ENCODE measurements at regions not wholly inside any gene's neighbourhood (a gene's known extent, or its start where the extent isn't known, plus 50 kb on each side); places are given as distances from the start of the nearest gene placed in this dataset.

DNA sequence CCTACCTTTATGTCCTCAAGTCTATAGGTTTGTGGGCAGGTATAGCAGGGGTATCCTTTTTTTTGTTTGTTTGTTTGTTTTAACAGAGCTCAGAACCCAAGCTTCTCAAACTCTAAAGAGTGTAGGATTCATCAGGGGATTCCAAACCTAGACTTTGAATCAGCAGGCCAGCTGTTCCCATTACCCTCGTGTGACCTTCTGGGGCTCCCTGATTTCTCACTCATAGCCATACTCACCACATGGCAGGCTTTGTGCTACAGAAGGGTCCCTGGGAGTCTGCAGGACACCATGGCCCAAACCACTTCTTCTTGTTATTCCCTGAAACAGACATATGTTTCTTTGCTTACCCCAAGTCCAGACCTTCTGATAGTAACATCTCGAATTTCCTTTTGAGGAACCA lies 350.8 kb upstream of the TSHZ2 start:
- TF ChIP-seq, protein P1, sequence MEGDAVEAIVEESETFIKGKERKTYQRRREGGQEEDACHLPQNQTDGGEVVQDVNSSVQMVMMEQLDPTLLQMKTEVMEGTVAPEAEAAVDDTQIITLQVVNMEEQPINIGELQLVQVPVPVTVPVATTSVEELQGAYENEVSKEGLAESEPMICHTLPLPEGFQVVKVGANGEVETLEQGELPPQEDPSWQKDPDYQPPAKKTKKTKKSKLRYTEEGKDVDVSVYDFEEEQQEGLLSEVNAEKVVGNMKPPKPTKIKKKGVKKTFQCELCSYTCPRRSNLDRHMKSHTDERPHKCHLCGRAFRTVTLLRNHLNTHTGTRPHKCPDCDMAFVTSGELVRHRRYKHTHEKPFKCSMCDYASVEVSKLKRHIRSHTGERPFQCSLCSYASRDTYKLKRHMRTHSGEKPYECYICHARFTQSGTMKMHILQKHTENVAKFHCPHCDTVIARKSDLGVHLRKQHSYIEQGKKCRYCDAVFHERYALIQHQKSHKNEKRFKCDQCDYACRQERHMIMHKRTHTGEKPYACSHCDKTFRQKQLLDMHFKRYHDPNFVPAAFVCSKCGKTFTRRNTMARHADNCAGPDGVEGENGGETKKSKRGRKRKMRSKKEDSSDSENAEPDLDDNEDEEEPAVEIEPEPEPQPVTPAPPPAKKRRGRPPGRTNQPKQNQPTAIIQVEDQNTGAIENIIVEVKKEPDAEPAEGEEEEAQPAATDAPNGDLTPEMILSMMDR (conservative IDR thresholded peaks at IDR 0.05; ENCODE audit: low read depth, low read length) = no peak
- DNase-seq (ENCODE audit: low read depth) = no peak
- H3K4me3 ChIP-seq (ENCODE audit: low read length) = no peak overlapping the region

DNA sequence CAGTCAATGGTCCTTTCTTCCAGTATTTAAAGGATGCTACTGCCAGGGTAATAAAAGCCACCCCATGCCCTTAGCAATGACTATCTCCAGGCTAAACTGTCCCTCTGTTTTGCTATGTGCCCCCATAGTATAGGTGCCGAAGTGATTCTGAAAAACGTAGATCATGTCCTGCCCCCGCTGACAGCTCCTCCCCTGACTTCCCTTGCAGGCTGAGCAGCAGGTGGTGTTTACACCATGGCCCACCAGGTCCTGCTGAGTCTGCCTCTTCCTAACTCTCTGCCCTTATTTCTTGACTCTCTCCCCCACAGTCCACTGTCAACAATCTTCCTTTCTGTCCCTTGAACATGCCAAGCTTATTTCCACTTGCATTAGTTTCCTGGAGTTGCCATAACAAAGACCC lies 352.5 kb upstream of the TSHZ2 start:
- TF ChIP-seq, protein P1 (conservative IDR thresholded peaks at IDR 0.05; ENCODE audit: low read depth, low read length) = no peak
- no peak overlapping the region for H3K4me3 ChIP-seq (ENCODE audit: low read length)
- DNase-seq (ENCODE audit: low read depth) = no peak

DNA sequence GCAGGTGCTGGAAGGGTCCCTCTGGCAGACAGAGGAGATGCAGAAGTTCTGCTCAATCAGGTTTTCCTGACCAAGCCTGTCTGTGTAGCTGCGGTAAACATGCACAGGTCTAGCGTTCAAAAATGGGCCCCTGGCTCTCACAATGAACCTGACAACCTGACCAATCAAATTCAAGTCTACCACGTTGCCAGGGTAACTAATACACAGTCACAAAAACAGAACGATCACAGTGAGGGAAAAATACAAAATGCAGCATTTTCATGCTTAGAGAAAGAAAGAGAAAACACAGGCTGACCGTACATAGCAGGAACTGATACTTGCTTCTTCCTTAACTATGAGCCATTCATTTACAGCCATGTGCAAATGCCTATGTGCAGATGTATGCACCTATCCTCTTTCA lies 353.1 kb upstream of the TSHZ2 start:
- DNase-seq (ENCODE audit: low read depth) = no peak
- TF ChIP-seq, protein P1 (conservative IDR thresholded peaks at IDR 0.05; ENCODE audit: low read depth, low read length) = no peak
- no peak overlapping the region for H3K4me3 ChIP-seq (ENCODE audit: low read length)

DNA sequence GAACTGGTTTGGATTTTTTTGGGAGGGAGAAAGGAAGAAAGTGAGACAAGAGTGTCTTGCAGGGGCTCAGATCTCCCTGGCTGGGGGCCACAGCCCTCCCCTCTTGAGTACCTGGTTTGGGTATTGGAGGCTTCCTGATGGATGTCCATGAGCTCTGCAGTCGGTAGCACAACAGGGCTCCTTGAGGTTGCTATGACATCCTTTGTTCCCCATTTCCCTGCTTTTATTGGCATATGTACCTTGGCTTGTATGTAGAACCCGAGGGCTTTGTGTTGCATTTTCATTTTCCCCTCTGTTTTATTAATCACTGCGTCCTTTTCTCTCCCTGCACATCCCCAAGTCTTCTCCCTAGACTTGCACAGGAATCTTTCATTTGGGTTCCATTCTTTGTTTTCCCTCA lies 355.5 kb upstream of the TSHZ2 start:
- H3K4me3 ChIP-seq (ENCODE audit: low read length) = no peak overlapping the region
- TF ChIP-seq, protein P1 (conservative IDR thresholded peaks at IDR 0.05; ENCODE audit: low read depth, low read length) = no peak
- DNase-seq (ENCODE audit: low read depth) = no peak

DNA sequence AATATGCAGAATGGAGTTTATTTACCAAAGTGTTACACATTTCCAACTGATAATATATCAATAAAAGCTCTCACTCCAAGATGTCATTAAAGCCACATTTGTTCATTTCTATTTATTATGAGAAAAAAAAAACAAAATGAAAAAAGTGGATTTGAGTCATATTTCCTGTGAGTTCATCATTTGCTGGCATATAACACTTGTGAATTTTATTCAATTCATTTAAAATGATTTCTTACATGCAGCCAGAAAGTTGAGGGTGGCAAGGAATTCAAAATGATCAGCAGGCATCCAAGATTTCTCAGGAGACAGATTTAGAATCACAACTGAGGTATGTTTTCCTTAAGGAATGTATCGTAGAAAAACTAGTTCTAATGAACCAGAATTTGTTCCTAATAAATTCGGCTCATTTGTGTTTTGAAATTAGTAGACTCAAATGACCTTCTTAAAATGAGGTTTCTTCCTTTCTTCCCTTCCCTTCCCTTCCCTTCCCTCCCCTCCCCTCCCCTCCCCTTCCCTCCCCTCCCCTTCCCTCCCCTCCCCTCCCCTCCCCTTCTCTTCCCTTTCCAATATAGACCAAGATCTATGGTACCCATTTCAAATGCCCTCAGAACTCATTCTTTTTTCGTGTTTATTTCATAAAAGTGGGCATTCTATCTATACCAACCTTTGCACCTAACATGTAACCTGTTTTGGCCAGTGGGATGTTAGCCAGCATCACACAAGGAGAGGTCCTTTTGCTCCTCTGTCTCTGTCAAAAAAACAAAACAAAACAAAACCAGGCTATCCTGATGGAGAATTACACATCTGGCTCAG lies 357.9 kb upstream of the TSHZ2 start:
- TF ChIP-seq, protein P1 (conservative IDR thresholded peaks at IDR 0.05; ENCODE audit: low read depth, low read length) = no peak
- no peak overlapping the region for H3K4me3 ChIP-seq (ENCODE audit: low read length)
- DNase-seq (ENCODE audit: low read depth) = no peak

DNA sequence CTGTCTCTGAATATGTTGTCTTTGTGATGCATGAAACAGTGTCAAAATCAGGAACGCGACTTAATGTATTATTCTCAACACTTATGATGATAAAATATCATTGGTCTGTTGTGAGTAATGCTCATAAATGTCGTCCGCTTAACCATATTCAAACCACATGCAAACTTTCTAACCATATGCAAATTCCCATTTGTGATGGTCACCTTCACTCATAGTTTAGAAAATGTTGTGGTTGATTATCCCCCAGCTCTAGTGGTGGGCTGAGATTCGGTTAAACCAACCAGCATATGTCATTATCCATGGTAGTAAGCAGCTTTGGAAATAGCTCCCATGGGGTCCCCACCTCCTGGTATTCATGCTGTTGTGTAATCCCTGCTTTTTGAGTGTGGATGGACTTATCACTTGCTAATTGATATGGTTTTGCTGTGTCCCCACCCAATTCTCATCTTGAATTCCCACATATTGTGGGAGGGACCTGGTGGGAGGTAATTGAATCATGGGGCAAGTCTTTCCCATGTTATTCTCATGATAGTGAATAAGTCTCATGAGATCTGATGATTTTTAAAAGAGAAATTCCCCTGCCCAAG lies 360.0 kb upstream of the TSHZ2 start:
- DNase-seq (ENCODE audit: low read depth) = no peak
- H3K4me3 ChIP-seq (ENCODE audit: low read length) = no peak overlapping the region
- TF ChIP-seq, protein P1 (conservative IDR thresholded peaks at IDR 0.05; ENCODE audit: low read depth, low read length) = no peak

DNA sequence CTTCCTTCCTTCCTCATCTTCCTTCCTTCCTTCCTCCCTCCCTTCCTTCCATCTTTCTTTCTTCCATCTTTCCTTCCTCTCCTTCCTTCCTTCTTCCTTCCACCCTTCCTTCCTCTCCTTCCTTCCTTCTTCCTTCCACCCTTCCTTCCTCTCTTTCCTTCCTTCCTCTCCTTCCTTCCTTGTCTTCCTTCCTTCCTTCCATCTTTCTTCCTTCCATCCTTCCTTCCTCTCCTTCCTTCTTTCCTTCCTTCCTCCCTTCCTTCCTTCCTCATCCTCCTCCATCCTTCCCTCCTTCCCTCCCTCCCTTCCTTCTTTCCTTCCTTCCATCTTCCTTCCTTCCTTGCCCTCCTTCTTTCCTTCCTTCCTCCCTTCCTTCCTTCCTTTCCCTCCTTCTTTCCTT lies 361.4 kb upstream of the TSHZ2 start:
- TF ChIP-seq, protein P1 (conservative IDR thresholded peaks at IDR 0.05; ENCODE audit: low read depth, low read length) = no peak
- H3K4me3 ChIP-seq (ENCODE audit: low read length) = no peak overlapping the region
- no peak for DNase-seq (ENCODE audit: low read depth)
